ENCODE measurements at regions not wholly inside any gene's neighbourhood (a gene's known extent, or its start where the extent isn't known, plus 50 kb on each side); places are given as distances from the start of the nearest gene placed in this dataset.

- H3K4me3 ChIP-seq (ENCODE audit: insufficient read depth, low read depth, low read length), result no peak overlapping the region
- no peak overlapping the region for H3K4ac ChIP-seq (ENCODE audit: low read depth, low read length)
- H4K5ac ChIP-seq (ENCODE audit: low read depth, low read length), result no peak overlapping the region
- H4K91ac ChIP-seq (ENCODE audit: insufficient read depth, low read depth, low read length), result no peak overlapping the region
- DNase-seq, result no peak
- ATAC-seq (ENCODE audit: low read depth), result no peak
- no peaks in the 10 kb centered on the region for H3K79me1 ChIP-seq (ENCODE audit: low read depth in 1 of 2, low read length in 2 of 2)
- H2AK5ac ChIP-seq (ENCODE audit: low read depth, low read length), result no peak overlapping the region
- H2BK20ac ChIP-seq (ENCODE audit: low read depth, low read length), result no peak overlapping the region
- H3K23ac ChIP-seq (ENCODE audit: low read depth, low read length), result no peak overlapping the region
- no peak overlapping the region for H3K27ac ChIP-seq (ENCODE audit: insufficient read depth, low read length)
- H3K36me3 ChIP-seq (ENCODE audit: control insufficient read depth, insufficient read depth, low read length), result no peaks in the 10 kb centered on the region
- H3K9ac ChIP-seq (ENCODE audit: low read depth, low read length), result no peak overlapping the region
- H3K56ac ChIP-seq (ENCODE audit: extremely low read depth, insufficient read depth, low read length), result no peak overlapping the region
- CTCF ChIA-PET, result no interaction called here
- no peaks in the 10 kb centered on the region for H4K20me1 ChIP-seq (ENCODE audit: insufficient read depth, low read length)
- no peak overlapping the region for H2AK9ac ChIP-seq (replicated peaks; ENCODE audit: low read depth, low read length, poor library complexity)
- no peak overlapping the region for H4K8ac ChIP-seq (ENCODE audit: low read depth in 2 of 2, low read length in 2 of 2)
- no peaks in the 10 kb centered on the region for H3K27me3 ChIP-seq (ENCODE audit: control insufficient read depth, insufficient read depth, low read length)
- dilution Hi-C loops (cut with HindIII; ENCODE audit: low sequenced_read_pairs, unreplicated experiment), result no loop called here
- POLR2A ChIA-PET (ENCODE audit: unreplicated experiment), result no interaction called here
- H2BK15ac ChIP-seq (ENCODE audit: low read depth, low read length), result no peak overlapping the region
- no peaks in the 10 kb centered on the region for H3K9me3 ChIP-seq (ENCODE audit: control insufficient read depth, insufficient read depth, low read length)
- H3K18ac ChIP-seq (ENCODE audit: low read depth, low read length), result no peak overlapping the region
- no peak overlapping the region for H3K4me2 ChIP-seq (ENCODE audit: low read depth, low read length)
- peaks cover 2% of the 10 kb centered on the region; the same call in 1 of the 2 replicates for H3K4me1 ChIP-seq (ENCODE audit: control insufficient read depth, insufficient read depth, low read length)
- H3K9me1 ChIP-seq (ENCODE audit: insufficient read depth, low read length), result no peaks in the 10 kb centered on the region
- no peak for TF ChIP-seq FOS (IDR thresholded peaks at IDR 0.05; ENCODE audit: low read depth, low read length)
- no peak for TF ChIP-seq NFE2L2 (IDR thresholded peaks at IDR 0.05; ENCODE audit: low read depth, low read length)
- TF ChIP-seq USF2 (IDR thresholded peaks at IDR 0.05; ENCODE audit: low read depth, low read length), result no peak
- no peak for TF ChIP-seq MAZ (IDR thresholded peaks at IDR 0.05; ENCODE audit: borderline replicate concordance, low read depth, low read length)
- no peak for TF ChIP-seq RCOR1 (IDR thresholded peaks at IDR 0.05; ENCODE audit: insufficient replicate concordance, low read length)
- TF ChIP-seq CEBPB (IDR thresholded peaks at IDR 0.05; ENCODE audit: low read depth, low read length), result no peak
- no peak for TF ChIP-seq RFX5 (IDR thresholded peaks at IDR 0.05; ENCODE audit: low read depth, low read length)
- no peak for TF ChIP-seq ELK1 (IDR thresholded peaks at IDR 0.05; ENCODE audit: borderline replicate concordance, low read depth, low read length)
- TF ChIP-seq CHD1 (IDR thresholded peaks at IDR 0.05; ENCODE audit: low read depth, low read length), result no peak
- no peak for TF ChIP-seq SMC3 (IDR thresholded peaks at IDR 0.05; ENCODE audit: low read depth, low read length)
- no peak for TF ChIP-seq MXI1 (IDR thresholded peaks at IDR 0.05; ENCODE audit: borderline replicate concordance, low read depth, low read length)
- no peak for TF ChIP-seq POLR2A (IDR thresholded peaks at IDR 0.05; ENCODE audit: low read depth, low read length)
- TF ChIP-seq MAFK (IDR thresholded peaks at IDR 0.05; ENCODE audit: low read depth, low read length), result no peak
- TF ChIP-seq RAD21 (IDR thresholded peaks at IDR 0.05; ENCODE audit: low read length), result no peak
- TF ChIP-seq BHLHE40 (IDR thresholded peaks at IDR 0.05; ENCODE audit: low read depth, low read length), result no peak
- TF ChIP-seq CTCF (conservative IDR thresholded peaks at IDR 0.05; ENCODE audit: low read depth, low read length), result no peak
- H3K14ac ChIP-seq (replicated peaks; ENCODE audit: low read depth, low read length), result no peak overlapping the region
- H2BK120ac ChIP-seq (ENCODE audit: low read depth, low read length), result no peak overlapping the region
- no CpG with 5 or more reads among the region's 1 CpG for WGBS, 2 experiments (ENCODE audit: extremely low coverage in 2 of 2, insufficient read length in 1 of 2)
- intact Hi-C loops (cut with micrococcal nuclease), result no loop called here
- BruUV-seq (replicated peaks), result no TSS peak
- H2AFZ ChIP-seq (replicated peaks; ENCODE audit: low read length, poor library complexity), result no peak overlapping the region
- no peak overlapping the region for H2BK5ac ChIP-seq (ENCODE audit: low read depth, low read length, poor library complexity, severe bottlenecking)
- in situ Hi-C loops (cut with MboI; ENCODE audit: low sequenced_read_pairs), result no loop called here
These were observed 213.0 kb upstream of the GK2 start for GRCh38 chr4:79621061-79621460.

All from IMR-90 (cell line).